Activated CD8-positive, alpha-beta T cell treated with anti-CD3 and anti-CD28 coated beads for 36 hours (primary cell): ENCODE measurements at regions not wholly inside any gene's neighbourhood (a gene's known extent, or its start where the extent isn't known, plus 50 kb on each side); places are given as distances from the start of the nearest gene placed in this dataset.
A peak's percentile ranks its signal among the peaks of the same experiment; 100 is the strongest.

Source experiments
- ATAC-seq: fragments of 200-7000 bp; cut with Tn5 transposase; one replicate; pipeline ENCODE4 v1.10.0; 2021; ENCODE audit warnings: mild to moderate bottlenecking, moderate library complexity
- CTCF ChIA-PET: fragments of 350-600 bp; sonication (Branson Sonifier 250); formaldehyde crosslinking; loops from one replicate; lab custom pipeline; 2021; ENCODE audit warnings: antibody characterized with exemption; lab: Charles Lee
- POLR2A ChIA-PET: fragments of 350-600 bp; sonication (Branson Sonifier 250); formaldehyde crosslinking; loops from one replicate; lab custom pipeline; 2021; ENCODE audit warnings: antibody characterized with exemption; lab: Charles Lee
- DNase-seq: peaks from one replicate; pipeline ENCODE4 v3.0.0-alpha.2; 2020
- H3K27ac Mint-ChIP-seq: one replicate; pipeline ENCODE4 v1.8.0; 2021; ENCODE audit warnings: mild to moderate bottlenecking, mixed read lengths
- H3K27me3 Mint-ChIP-seq: one replicate; pipeline ENCODE4 v1.8.0; 2021; ENCODE audit warnings: mixed read lengths
- H3K36me3 Mint-ChIP-seq: one replicate; pipeline ENCODE4 v1.8.0; 2021; ENCODE audit warnings: low read depth, mixed read lengths
- H3K4me1 Mint-ChIP-seq: one replicate; pipeline ENCODE4 v1.8.0; 2021; ENCODE audit warnings: low read depth, mixed read lengths
- H3K4me3 Mint-ChIP-seq: one replicate; pipeline ENCODE4 v1.8.0; 2021; ENCODE audit warnings: mild to moderate bottlenecking, moderate library complexity, mixed read lengths
- H3K9me3 Mint-ChIP-seq: one replicate; pipeline ENCODE4 v1.8.0; 2021; ENCODE audit warnings: mixed read lengths
- intact Hi-C: fragments of 100-400 bp; cut with micrococcal nuclease; formaldehyde crosslinking; loops from one replicate; pipeline ENCODE4 v1.10.0; 2022
- TF ChIP-seq, protein P1 (sequence below): fragments of 200-600 bp; IDR thresholded peaks from one replicate; pipeline ENCODE4 v1.8.0; 2022; ENCODE audit warnings: antibody characterized with exemption, mild to moderate bottlenecking

GRCh38 chr6:100176311-100176950, 182.4 kb upstream of the MCHR2 start:
- POLR2A ChIA-PET, result no interaction called here
- intact Hi-C loops, result no loop called here
- TF ChIP-seq, protein P1, sequence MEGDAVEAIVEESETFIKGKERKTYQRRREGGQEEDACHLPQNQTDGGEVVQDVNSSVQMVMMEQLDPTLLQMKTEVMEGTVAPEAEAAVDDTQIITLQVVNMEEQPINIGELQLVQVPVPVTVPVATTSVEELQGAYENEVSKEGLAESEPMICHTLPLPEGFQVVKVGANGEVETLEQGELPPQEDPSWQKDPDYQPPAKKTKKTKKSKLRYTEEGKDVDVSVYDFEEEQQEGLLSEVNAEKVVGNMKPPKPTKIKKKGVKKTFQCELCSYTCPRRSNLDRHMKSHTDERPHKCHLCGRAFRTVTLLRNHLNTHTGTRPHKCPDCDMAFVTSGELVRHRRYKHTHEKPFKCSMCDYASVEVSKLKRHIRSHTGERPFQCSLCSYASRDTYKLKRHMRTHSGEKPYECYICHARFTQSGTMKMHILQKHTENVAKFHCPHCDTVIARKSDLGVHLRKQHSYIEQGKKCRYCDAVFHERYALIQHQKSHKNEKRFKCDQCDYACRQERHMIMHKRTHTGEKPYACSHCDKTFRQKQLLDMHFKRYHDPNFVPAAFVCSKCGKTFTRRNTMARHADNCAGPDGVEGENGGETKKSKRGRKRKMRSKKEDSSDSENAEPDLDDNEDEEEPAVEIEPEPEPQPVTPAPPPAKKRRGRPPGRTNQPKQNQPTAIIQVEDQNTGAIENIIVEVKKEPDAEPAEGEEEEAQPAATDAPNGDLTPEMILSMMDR, result no peak
- ATAC-seq (no peak), DNase-seq (no peak)
- Mint-ChIP-seq H3K9me3 (no peaks in the 10 kb centered on the region), H3K36me3 (no peaks in the 10 kb centered on the region), H3K27me3 (peaks cover 5% of the 10 kb centered on the region), H3K27ac (no peak overlapping the region), H3K4me3 (no peak overlapping the region), H3K4me1 (no peaks in the 10 kb centered on the region)
- CTCF ChIA-PET, result interaction anchor here (1.0 kb wide), 1 partner anchor 304 kb away, joined by 3 read pairs; no protein-coding TSS in a partner anchor

GRCh38 chr6:100175814-100176310, 181.8 kb upstream of the MCHR2 start:
- ATAC-seq, result no peak
- Mint-ChIP-seq H3K36me3 (no peaks in the 10 kb centered on the region), H3K4me3 (no peak overlapping the region), H3K4me1 (no peaks in the 10 kb centered on the region), H3K9me3 (no peaks in the 10 kb centered on the region), H3K27me3 (peaks cover 4% of the 10 kb centered on the region), H3K27ac (no peak overlapping the region)
- no peak for DNase-seq
- ChIA-PET CTCF (interaction anchor here (1.0 kb wide), 1 partner anchor 304 kb away, joined by 3 read pairs; no protein-coding TSS in a partner anchor), POLR2A (no interaction called here)
- intact Hi-C loops, result no loop called here
- TF ChIP-seq, protein P1, result no peak

DNA sequence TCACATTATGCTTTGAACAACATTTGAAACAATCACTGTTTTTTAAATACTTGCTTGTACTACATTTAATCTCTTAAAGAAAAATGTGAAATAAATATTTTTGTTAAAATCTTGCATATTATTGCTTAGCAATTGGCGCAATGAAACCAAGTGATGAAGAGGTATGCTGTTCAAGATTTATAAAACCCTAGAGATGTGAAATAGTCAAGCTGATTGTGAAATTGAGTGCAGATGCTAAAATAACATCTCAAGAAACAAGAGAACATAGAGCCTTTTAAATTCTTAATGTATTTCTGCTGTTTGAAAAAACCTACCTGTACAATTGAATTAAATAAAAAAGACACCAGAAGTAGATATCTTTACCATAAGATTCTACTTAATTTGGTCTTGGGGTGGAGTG, 179.2 kb upstream of the MCHR2 start:
- intact Hi-C loops, result no loop called here
- Mint-ChIP-seq H3K36me3 (no peaks in the 10 kb centered on the region), H3K4me1 (no peaks in the 10 kb centered on the region), H3K4me3 (no peak overlapping the region), H3K9me3 (no peaks in the 10 kb centered on the region), H3K27ac (no peak overlapping the region), H3K27me3 (peaks cover 2% of the 10 kb centered on the region)
- TF ChIP-seq, protein P1, result no peak
- ATAC-seq (no peak), DNase-seq (no peak)
- ChIA-PET POLR2A (no interaction called here), CTCF (no interaction called here)

DNA sequence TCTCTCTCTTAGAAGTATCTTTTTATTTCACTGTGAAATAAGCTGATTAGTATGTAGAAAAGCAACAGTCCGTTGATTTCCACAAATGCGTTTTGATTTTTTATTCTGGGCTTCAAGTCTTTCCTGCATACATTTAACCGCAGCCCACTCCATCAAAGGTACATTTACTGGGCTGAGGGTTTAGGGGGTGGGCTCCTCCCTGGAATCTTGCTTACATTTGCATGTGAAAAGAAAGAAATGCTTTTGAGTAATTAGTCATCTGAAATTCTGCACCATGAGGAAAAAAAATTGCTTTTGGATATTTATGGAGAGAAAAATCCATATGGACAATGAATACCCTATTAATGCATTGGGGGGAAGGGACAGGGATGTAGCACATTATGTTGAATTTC, 178.3 kb upstream of the MCHR2 start:
- H3K4me3 Mint-ChIP-seq, result no peak overlapping the region
- H3K9me3 Mint-ChIP-seq, result no peaks in the 10 kb centered on the region
- no peak overlapping the region for H3K27ac Mint-ChIP-seq
- TF ChIP-seq, protein P1, result no peak
- intact Hi-C loops, result no loop called here
- no peaks in the 10 kb centered on the region for H3K36me3 Mint-ChIP-seq
- ChIA-PET CTCF (no interaction called here), POLR2A (no interaction called here)
- no peak for ATAC-seq
- no peaks in the 10 kb centered on the region for H3K4me1 Mint-ChIP-seq
- DNase-seq, result no peak
- peaks cover 2% of the 10 kb centered on the region for H3K27me3 Mint-ChIP-seq

GRCh38 chr6:100171533-100172321, 177.7 kb upstream of the MCHR2 start:
- Mint-ChIP-seq H3K4me1 (no peaks in the 10 kb centered on the region), H3K9me3 (no peaks in the 10 kb centered on the region), H3K27ac (no peak overlapping the region), H3K36me3 (no peaks in the 10 kb centered on the region), H3K4me3 (no peak overlapping the region), H3K27me3 (peaks cover 2% of the 10 kb centered on the region)
- ChIA-PET CTCF (no interaction called here), POLR2A (no interaction called here)
- intact Hi-C loops, result no loop called here
- peak; percentile 7 for DNase-seq
- TF ChIP-seq, protein P1, result no peak
- ATAC-seq, result no peak
